AG09309 (cell line): ENCODE measurements at regions not wholly inside any gene's neighbourhood (a gene's known extent, or its start where the extent isn't known, plus 50 kb on each side); places are given as distances from the start of the nearest gene placed in this dataset.

Source experiments
- DNase-seq: peaks from one replicate; pipeline ENCODE4 v3.0.0-alpha.2; 2010; ENCODE audit warnings: low read depth
- H3K4me3 ChIP-seq: 2 replicates; pipeline ENCODE4 v1.5.1; 2011; ENCODE audit warnings: mild to moderate bottlenecking, low read depth, low read length, moderate library complexity; ENCODE audit not compliant: control insufficient read depth
- TF ChIP-seq, protein P1 (sequence below): IDR thresholded peaks from 2 replicates; pipeline ENCODE4 v1.5.1; 2011; ENCODE audit warnings: mild to moderate bottlenecking, low read depth, low read length, inconsistent platforms; ENCODE audit not compliant: insufficient read depth, control insufficient read depth; ENCODE audit errors: missing control alignments

DNA sequence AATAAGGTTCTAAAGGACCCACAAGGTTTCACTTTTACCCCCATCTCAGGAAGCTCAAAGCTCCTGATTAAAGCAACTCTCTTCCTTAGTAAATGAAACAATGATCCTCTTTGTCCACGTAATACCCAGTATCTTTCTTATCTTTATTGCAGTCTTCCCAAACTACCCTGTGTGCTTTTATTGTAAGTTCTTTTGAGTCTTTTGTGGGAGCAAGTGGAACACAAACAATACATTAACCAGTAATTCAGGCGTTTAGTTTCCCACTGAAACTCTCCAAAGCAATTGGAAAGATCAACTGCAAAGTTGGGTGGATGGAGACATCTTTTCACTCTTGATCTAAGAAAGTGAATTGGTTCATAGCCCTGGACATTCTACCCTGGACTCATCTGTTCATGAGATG, 240.0 kb downstream of the ZNF621 start:
- no peak for DNase-seq
- TF ChIP-seq, protein P1, sequence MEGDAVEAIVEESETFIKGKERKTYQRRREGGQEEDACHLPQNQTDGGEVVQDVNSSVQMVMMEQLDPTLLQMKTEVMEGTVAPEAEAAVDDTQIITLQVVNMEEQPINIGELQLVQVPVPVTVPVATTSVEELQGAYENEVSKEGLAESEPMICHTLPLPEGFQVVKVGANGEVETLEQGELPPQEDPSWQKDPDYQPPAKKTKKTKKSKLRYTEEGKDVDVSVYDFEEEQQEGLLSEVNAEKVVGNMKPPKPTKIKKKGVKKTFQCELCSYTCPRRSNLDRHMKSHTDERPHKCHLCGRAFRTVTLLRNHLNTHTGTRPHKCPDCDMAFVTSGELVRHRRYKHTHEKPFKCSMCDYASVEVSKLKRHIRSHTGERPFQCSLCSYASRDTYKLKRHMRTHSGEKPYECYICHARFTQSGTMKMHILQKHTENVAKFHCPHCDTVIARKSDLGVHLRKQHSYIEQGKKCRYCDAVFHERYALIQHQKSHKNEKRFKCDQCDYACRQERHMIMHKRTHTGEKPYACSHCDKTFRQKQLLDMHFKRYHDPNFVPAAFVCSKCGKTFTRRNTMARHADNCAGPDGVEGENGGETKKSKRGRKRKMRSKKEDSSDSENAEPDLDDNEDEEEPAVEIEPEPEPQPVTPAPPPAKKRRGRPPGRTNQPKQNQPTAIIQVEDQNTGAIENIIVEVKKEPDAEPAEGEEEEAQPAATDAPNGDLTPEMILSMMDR = no peak
- no peak overlapping the region for H3K4me3 ChIP-seq

DNA sequence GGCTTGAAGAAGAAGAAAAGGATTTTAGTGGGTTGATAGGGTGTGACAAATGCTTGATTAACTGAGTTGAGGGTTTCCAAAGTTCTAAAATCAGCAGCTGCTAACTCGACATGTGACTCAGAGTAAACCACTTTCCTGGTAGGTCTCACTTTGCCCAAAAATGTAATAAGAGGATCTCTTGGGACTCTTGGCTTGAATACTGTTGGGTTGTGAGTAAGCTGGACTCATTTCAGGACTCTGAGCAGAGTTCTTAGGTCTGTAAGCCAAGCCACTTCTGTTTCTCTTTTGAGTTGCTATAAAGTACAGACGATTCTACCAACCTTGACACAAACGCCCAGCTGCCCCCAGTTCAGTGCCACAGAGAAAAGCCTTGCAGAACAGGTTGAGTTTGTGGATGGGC, 241.1 kb downstream of the ZNF621 start:
- no peak for DNase-seq
- TF ChIP-seq, protein P1 = no peak
- no peak overlapping the region for H3K4me3 ChIP-seq

DNA sequence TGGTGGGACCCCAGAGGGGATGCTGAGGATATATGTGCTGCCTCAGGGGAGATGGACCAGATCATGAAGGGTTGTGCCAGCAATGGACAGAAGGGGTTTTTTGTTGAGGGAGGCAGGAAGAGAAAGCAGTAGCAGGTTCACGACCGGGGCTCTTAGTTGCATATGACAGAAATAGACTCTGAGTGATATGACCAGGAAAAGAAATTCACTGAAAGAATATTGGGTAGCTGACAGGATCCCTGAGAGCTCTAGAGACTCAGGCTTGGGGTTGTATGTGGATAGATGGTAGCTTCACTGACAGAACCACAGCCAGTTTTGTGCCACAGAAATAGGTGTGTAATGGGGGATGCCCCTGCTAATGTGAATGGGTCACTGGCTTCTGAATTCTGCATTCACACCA, 241.6 kb downstream of the ZNF621 start:
- H3K4me3 ChIP-seq = no peak overlapping the region

DNA sequence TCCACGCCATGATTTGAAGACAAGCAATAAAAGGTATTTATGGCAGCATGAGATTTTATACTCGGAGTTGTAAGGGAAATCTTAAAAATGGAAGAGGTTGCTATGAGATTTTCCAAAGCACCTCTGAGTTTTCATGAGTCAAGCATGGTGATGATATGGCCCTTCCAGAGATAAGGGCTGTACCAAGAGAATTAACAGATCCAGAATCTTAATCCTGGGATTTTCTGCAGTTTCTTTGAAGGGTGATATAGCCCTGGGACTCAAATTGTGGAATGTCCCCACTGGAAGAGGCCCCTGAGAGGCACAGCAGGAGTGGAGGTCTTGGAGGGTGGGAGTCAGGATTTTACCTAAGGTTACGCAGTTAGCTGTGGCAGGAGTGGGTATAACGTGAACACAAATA, 243.3 kb downstream of the ZNF621 start:
- no peak overlapping the region for H3K4me3 ChIP-seq
- TF ChIP-seq, protein P1 = no peak
- no peak for DNase-seq

More for the DNA sequence above, 241.6 kb downstream of the ZNF621 start:
- TF ChIP-seq, protein P1 = no peak
- no peak for DNase-seq

DNA sequence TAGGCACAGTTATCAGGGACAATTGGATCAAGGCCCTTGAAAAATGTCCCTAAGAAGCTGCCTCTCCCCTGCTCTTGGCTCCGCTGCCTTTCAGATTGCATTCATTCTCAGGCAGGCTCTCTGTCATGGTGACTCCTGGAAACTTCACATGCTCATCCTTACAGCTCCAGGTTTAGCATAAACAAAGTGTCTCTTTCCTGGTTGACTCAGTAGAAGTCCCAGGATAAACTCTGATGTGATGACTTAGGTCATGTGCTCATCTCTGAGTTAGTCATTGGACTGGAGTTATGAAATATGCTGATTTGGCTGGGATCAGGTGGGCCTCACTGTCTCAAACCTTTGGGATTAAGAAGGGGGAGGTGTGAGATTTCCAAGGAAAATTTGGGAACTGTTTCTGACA, 243.8 kb downstream of the ZNF621 start:
- TF ChIP-seq, protein P1 = no peak
- DNase-seq = no peak
- no peak overlapping the region for H3K4me3 ChIP-seq

DNA sequence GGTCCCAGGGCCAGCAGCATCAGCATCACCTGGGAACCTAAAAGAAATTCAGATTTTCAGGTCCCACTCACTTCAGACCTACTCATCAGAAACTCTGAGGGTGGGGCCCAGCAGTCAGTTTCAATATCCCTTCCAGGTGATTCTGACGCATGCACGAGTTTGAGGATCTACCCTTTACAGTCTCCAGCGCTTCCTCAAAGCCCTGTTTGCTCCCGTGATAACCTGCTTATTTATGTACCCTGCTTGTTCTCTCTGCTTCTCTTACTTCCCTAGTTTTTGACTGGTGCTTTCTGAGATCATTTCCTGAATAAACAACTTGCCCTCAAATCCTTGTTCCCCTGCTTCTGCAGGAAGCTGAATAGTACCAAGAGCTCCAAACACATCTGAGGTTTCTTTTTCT, 245.3 kb downstream of the ZNF621 start:
- H3K4me3 ChIP-seq = no peak overlapping the region
- no peak for DNase-seq
- TF ChIP-seq, protein P1 = no peak

DNA sequence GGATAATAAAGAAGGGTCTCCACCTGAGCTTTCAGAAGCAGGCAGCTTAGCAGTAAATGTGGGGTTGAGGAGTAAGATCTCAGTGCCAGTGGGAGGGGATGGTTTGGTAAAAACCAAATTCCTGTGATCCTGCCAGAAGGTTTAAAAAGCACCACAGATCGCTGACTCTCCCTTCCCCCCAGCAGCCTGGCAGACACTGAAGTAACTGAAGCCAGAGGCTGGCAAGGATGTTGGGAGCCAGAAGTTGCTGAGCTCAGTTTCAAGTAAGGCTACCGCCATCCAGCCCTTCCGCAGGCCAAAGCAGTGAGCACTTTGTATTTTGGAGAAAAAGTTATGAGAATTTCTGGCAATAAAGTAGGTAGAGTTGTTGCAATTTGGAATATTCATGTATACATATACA, 246.4 kb downstream of the ZNF621 start:
- DNase-seq = no peak
- TF ChIP-seq, protein P1 = no peak
- no peak overlapping the region for H3K4me3 ChIP-seq
